ENCODE measurements at regions not wholly inside any gene's neighbourhood (a gene's known extent, or its start where the extent isn't known, plus 50 kb on each side); places are given as distances from the start of the nearest gene placed in this dataset.

DNA sequence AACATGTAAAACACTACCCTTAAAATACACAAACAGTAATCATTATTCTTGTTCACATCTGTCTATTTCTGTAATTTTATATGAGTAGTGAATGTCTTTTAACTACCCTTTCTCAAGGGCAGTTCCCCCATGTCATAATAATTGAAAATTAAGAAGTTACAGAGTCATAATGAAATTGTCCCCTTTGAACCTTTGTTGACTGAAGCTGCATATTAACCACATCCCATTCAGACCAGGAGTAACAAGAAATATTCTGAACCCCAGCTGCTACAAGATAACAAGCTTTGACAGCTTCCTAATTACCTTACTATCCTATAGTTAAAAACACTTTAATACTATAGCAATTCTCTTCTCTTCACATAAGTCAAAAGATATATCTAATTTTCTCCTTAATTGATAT, 635.9 kb upstream of the SUCLG2 start:
- DNase-seq, result no peak

DNA sequence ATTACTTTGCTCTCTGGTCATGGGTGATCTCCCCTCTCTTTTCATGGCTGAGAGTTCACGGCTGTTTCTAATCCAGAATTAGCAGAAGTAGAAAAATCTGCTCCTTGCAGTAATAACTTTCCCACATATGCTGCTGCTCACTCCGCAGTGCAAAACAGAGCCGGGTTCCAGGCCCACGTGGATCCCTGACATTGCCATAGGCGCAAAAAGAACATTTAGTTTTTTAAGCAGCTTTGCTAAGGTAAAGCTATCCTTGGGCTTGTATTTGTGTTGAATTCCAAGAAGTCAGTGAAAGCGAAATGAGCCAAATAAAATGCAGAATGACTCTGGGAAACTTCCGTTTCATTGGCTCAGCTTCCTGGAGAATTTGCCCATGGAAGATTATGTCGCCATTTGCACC, 633.7 kb upstream of the SUCLG2 start:
- DNase-seq, result peak; percentile 45

DNA sequence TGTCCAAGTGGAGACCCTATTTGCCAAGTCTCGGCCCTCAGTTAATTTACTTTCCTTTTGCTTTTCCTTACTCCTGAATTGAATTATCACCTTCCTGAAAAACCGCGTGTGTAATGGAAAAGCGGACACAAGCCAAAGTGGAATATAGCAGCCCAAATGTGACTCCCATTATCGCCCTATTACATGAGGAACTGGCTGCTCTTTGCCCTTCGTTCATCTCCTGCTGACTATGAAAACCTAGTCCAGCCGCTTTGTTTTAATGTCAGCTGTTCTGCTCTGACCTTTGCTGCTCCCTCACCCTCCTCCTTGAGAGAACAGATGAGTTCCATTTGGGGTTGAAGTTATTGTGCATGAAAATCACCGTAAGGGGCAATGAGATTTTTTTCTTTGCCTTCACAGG, 632.7 kb upstream of the SUCLG2 start:
- peak; percentile 70 for DNase-seq

DNA sequence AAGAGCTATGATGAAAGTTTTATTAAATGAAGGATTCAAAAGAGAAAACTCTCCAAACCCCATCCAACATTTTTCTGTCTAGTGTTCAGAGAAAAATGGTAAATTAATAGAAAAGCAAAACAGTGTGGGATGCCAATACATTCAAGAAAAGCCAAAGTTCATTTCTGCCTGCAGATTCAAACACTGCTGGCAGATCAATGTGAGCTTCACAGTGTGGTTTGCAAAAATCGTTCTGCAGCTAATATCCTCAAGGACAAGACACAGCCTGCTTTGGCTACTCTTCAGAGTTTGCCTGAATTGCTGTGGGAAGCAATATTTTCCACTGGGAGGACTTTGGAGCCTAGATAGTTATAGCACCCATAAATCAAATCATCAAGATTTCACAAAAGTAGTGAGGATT, 619.9 kb upstream of the SUCLG2 start:
- peak; percentile 29 for DNase-seq

DNA sequence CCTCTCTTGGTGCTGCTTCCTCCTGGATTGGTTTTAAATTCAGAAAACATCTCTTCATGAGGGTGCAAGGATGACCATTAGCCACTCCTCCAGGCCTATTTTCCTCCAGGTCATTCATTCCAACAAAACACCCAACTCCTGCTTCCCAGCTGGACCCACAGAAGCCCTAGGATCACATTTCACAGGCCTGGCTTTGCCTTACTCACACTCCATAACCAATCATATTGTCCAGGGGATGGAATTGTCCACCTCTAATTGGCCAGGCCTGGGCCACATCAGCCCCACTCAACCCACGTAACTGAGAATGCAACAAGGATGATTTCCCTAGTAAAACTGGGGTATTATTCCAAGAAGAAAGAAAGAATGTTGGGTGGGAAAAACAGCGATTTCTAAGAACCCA, 616.7 kb upstream of the SUCLG2 start:
- no peak for DNase-seq

DNA sequence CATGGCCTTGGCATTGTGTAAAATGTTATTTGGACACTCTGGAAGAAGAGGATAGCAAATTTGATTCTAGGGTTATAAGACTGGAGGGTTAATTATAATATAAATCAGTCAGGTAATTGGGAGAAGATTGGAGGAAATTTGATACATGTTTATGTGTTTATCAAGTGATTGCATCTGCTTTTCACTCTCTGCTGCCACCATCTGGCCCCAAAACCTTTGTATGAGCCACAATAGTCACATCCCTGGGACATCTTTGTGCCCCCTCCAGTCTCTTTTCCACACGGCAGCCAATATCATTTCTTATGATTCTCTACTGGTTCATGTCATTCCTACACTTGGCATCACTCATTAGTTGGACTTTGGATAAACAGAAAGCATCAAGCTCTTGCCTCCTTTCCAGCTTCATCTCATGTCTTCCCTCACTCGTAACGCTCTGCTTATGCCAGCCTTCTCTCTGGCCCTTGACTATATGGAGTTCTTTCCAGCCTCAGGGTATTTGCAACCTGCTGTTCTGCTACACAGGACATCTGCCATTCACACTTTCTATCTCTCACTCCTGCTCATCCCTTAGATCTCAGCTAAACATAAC, 602.3 kb upstream of the SUCLG2 start:
- no peak for DNase-seq

DNA sequence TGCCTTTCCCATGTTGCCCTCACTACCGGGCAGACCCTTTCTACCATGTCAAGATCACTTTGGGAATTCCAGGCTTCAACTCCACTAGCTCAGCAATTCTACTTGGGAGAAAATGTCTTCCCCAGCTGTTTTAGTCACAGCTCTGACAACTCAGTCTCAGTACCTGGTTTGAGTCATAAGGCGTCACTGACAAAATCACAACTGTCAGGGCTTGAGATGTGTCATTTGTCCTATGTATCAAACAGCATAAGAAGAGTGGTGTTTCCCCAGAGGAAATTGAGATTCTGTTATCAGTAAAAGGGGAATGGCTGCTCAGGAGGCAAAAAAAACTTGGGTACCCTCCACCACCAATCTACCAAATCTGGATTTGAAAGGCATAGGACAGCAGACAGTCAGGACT, 594.9 kb upstream of the SUCLG2 start:
- no peak for DNase-seq

DNA sequence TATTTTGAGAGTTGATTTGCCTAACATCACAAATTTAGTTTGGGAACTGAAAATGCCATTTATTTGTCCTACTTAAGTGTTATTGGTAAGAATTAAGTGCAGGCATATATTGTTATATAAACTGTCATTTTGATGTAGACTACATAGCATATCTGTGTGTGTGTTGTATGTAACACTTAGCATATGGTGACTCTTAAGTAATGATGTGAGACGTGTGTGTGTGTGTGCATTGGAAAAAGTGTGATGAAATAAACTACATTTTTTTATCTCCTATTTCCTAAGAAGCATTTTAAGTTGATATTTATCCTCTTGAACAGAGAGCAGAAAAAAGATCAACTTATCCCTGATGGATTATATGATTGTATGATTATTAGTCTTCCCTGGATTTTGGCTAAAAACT, 588.2 kb upstream of the SUCLG2 start:
- no peak for DNase-seq

DNA sequence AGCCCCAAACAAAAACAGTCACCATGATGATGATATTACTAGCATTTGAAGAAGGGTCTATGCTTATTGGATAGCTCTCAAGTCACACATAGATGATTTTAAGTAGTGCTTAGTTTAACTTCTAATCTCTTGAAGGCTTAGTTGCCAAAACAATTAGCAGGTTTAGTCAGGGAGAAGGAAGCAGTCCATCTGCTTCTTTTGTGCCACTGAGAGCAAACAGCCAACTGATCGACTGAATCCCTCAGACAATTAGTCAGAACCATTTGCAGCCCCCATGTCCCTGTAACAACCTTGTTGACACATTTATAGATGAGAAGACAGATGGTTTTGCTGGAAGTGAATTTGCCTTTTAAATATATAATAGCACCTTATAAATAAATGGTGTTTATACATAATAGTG, 585.1 kb upstream of the SUCLG2 start:
- DNase-seq, result no peak

DNA sequence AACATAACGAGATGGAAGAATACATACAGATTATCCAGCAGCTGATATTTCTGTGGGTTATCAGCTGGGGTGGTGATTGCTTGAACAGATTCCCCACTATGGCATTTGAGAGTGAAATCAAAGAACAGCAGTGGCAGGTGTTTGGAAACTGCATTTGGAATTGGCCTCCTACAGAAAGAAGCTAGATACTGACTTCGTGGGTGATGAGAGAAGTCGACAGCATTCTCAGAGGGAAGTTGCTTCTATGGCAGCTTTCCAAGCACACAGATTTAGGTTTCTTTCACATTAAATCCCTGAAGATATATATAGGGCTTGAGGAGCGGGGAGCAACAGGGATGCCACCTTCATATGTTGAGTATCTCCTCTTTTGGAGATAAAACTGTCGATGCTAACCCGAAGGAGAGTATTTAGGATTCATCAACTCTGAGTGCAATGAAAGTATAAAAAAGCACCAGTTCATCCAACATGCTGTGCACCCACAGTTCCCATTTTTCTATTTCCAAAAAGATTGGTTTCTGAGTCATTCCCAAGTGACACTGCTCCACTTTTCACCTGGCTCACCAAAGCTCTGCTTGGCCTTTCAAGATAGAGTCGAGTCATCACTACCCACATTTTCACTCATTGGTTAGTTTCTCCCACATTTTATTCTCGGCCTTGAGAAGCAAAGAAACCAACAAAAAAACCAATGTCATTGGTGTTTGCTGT, 579.8 kb upstream of the SUCLG2 start:
- DNase-seq, result no peak

DNA sequence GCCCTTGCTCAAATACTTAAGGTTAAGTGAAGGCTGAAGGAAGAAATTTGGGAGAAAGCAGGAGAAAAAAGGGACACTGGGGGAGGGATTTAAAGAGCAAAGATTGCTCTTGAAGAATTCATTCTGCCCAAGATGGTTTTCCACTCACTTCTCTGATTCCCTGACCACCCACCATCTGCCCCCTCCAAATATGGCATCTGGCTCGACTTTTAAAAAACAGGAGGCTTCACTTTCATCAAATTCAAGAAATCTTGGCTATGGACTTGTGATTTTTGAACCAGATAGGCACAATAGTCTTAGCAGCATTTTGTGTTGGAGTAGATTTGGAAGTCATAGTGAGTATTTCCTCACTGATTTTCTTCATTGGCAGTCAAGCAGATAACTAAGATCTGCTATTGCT, 574.4 kb upstream of the SUCLG2 start:
- DNase-seq, result no peak

DNA sequence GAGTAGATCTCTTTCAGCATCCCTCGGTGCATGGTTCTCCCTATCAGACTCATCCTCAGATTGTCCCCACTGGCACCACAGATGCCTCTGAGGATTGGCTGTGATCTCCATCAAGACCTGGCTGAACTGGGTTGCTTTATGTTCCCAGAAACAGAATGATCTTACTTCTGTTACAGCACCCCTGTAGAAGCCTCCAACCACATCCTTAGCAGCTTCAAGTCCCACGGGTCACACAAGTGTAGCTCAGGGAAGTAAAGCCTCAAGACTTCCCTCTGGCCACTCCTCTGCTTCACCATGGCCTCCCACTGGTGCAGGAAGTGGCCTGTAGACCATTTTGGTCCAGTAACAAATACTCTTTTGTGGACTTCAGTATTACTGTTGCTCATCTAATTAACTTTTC, 566.4 kb upstream of the SUCLG2 start:
- DNase-seq, result no peak

DNA sequence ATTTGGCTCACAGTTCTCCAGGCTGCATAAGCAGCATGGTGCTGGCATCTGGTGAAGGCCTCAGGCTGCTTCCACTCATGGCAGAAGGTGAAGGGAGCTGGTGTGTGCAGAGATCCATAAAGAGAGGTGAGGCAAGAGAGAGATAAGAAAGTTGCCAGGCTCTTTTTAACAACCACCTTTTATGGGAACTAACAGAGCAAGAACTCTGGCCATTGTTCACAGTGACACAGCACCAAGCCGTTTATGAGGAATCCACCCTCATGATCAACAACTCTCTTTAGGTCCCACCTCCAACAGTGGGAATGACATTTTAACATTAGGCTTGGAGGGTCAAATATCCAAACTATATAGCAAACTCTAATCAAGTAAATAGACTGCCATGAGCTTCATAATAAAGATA, 557.2 kb upstream of the SUCLG2 start:
- no peak for DNase-seq

DNA sequence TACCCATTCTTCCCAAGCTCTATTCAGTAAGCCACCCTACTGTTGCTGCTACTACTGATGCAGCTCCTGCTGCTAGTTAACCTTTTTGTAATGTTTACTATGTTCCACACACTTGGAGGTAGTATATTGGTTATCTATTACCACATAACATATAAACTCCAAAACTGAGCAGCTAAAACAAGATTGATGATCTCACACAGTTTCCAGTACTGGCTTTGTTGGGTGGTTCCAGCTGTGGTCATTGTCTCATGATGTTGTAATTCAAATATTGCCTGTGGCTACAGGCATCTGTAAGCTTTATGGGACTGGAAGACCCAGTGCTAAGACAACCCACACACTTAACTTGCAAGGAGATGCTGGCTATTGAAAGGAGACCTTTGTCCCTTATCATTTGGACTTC, 556.2 kb upstream of the SUCLG2 start:
- DNase-seq, result no peak

DNA sequence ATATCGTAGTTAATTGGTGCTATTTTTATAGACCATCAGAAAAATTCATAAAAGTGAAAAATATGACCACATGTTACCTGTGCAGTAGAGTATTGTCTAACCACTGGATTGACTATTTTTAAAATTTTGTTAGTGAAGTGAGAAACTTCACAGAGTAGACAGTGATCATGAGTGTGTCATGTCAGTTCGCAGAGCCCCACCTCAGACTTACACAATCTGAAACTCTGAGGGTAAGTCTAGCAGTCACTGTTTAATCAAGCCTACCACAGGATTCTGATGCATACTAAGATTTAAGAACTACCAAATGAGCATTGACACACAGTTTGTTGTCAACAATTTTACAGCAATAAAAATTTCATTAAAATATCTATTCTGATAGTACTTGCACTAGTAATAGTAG, 552.9 kb upstream of the SUCLG2 start:
- DNase-seq, result no peak

DNA sequence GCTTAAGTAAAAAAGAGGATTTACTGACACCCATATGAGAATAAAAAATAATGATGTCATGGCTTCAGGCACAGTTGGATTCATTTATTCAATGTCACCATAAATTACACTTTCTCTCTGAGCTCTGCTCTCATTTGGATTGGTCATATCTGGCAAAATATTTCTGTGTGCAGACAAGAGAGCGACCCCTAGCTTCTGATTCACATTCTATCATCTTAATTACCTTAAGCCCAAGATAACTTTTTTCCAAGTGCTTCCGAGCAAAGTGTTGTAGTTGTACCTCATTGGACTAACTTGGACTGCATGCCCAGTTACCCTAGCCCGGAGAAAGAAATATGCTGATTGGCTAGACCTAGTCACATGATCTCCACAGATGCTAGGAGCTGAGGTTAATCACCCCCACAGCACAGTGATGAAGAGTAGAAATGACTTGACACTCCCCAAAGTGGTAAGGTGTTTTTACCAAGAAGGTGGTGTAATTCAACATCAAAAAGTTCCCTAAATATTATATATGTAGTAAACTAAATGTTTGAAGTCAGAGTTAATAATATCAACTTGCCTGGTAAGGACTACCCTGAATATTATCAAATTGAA, 552.2 kb upstream of the SUCLG2 start:
- no peak for DNase-seq

DNA sequence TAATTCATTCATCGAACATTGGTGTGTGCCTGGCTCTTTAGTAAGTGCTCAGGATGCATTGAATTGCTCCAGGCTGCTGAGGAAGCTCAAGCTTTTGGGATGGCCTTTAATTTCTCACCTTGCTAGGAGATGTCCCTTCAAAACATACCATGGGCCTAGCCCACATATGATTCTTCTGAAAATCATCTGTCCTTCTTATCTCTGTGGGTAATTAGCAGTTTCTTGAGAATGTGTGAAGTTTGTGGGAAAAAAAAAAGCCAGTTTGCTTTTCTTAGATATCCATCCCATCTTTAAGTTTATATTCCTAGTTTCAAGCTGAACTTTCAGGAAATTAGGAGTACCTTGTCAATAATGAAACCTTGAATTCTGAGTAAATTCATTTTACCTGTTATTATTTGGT, 532.3 kb upstream of the SUCLG2 start:
- DNase-seq, result no peak

DNA sequence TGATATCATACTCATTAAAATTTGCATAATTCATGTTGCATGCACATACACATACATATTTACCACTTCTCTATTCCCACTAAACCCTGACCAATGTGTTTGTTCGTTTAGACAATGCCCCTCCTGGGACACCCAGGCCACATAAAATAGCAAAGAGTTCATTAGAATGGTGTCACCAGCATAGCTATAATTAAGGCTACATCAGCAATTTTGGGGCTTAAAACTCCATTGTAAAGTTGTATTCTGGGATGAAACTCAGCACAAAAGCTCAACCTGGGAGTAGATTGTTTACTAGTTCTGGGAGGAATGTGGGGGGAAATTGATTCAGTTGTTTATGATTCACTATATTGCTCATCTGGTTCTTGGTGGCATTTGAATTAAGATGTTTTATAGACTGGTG, 522.2 kb upstream of the SUCLG2 start:
- no peak for DNase-seq

DNA sequence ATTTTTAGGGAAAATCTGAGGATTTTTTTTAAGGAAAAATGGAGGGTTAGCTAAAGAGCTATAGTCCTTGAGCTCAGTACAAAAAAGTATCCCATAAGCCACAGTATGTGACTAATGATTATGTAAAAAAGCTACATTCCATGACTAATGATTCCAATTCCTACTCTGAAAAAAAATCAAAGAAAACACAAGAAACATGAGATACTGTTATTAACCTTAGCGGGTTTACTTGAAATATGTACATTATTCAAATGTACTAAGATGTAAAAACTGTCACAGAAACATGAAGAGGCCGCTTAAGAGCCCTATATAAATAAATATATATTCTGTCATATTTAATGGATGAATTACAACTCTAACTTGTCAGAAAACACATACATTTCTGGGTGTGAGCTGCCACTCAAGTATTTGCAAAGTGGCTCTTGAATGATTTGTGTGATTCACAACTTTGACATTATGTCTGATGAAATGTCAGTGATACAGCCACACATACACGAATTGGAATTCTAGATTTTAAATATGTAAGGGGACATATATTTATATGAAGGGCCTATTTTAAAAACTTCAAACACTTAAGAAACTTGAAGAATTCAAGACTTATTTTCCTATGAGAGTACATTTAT, 518.7 kb upstream of the SUCLG2 start:
- no peak for DNase-seq

DNA sequence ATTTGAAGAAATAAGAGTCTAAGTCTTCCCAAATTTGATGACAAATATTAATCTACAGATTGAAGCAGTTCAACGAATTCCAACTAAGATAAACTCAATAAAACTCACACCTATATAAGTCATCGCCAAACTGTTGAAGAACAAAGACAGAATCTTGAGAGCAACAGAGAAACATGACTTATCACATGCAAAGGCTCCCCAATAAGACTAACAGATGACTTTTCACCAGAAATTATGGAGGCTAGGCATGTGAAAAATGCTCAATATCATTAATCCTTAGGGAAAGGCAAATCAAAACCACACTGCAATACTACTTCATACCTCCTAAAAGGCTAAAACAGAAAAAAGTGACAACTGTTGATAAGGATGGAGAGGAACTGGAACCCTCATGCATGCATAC, 517.6 kb upstream of the SUCLG2 start:
- DNase-seq, result no peak

DNA sequence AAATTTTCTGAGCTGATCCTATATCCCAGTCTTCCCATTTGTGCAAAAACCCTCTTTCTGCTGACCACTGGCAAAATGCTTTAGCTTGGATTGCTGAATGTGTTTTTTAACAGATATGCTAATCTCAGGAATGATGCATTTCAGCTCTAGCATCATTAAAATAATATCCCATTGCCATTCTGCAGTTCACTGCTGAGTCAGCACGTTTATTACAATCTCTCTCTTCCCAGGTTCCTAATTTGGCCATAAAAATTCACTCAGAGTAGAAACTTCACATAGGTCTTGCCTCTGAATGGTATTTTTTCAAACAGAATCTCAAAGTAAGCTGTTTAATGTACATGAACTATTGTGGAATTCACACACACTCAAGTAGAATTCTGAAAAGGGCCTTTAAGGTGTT, 509.6 kb upstream of the SUCLG2 start:
- no peak for DNase-seq

DNA sequence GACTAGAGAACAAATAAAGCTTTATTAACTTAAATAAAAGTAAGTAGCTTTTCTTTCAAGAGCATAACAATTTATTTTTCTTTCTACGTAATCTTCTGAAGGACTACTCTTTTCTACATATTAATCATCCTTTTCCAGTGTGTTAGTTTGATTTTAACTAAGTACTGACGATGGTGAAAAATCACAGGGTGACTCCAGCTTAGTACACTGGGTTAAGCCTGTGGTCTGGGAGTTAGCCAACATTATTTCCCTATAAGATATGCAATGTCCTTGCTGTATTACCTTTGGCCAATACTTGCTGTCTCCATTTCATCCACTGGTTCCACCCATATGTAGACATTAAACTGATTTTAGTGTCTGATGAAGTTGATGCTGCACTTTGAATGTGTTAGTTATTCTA, 508.6 kb upstream of the SUCLG2 start:
- DNase-seq, result no peak

DNA sequence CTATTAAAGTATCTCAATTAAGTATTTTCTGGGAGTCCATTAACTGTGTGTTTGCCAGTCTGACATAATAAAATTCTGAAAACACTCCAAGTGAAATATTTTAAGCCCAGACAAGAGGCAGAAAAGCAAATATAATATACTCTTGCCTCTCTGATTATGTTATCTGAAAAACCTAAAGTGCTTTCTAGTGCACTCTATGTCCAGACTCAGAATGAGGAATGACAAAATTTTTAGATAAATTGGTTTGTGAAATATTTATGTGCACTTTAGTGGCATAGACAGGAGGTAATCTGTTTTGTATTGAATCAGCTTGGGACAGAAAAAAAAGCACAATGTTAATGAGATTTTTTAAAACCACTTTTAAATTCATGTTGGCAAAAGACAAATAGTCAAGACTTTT, 508.2 kb upstream of the SUCLG2 start:
- DNase-seq, result no peak

DNA sequence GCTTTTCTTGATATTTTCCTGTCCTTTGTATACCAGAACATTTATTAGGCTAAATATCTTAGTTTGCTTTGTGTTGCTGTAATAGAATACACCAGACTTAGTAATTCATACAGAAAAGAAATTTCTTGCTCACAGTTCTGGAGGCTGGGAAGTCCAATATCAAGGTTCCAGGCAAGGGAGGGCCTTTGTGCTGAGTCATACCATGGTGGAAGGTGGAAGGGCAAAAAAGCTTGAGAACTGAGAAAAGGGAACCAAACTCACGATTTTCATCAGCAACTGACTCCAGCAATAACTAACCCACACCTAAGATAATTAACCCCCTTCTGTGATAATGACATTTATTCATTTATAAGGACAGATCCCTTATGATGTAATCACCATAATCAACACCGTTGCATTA, 496.9 kb upstream of the SUCLG2 start:
- DNase-seq, result no peak
